Esophagus muscularis mucosa (tissue), 4 donors: ENCODE measurements at regions not wholly inside any gene's neighbourhood (a gene's known extent, or its start where the extent isn't known, plus 50 kb on each side); places are given as distances from the start of the nearest gene placed in this dataset.

Experiments used
- EP300 ChIP-seq: sonication (generic); formaldehyde crosslinking; IDR thresholded peaks from one replicate; pipeline ENCODE4 v1.6.1; 2017; ENCODE audit warnings: antibody characterized with exemption
- POLR2A ChIP-seq: fragments of 450-650 bp; IDR thresholded peaks from one replicate; pipeline ENCODE4 v1.6.1; 2017; ENCODE audit warnings: antibody characterized with exemption, moderate library complexity, mild to moderate bottlenecking, low read depth
- TF ChIP-seq, protein P1 (sequence below), 3 experiments: fragments of 200-600 bp in 2 of 3; fragments of 450-650 bp in 1 of 3; sonication (generic) in 2 of 3; IDR thresholded peaks; one replicate each; pipeline ENCODE4 v1.5.1; 2017 to 2019; ENCODE audit warnings: antibody characterized with exemption in 3 of 3, mild to moderate bottlenecking in 2 of 3, moderate library complexity in 1 of 3

DNA sequence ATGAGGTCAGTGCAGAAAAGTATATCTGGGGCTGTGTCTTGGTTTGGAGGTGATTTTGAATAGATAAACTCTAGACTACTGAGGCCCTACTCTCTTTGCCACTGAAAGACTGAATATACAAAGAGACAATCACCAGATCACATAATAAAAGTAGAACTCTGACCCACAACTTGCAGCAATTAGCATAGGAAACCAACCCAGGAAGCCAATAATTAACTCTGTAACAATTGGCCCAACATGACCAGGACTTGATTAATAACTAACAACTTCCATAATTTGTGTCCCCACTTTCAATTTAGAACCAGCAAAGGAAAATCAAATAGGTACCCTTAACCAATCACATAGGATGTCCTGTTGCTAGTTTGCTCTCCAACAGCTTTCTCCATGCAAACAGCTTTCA, 1104.9 kb upstream of the CELF4 start:
- TF ChIP-seq EP300: no peak
- no peak for TF ChIP-seq POLR2A
- TF ChIP-seq, protein P1, sequence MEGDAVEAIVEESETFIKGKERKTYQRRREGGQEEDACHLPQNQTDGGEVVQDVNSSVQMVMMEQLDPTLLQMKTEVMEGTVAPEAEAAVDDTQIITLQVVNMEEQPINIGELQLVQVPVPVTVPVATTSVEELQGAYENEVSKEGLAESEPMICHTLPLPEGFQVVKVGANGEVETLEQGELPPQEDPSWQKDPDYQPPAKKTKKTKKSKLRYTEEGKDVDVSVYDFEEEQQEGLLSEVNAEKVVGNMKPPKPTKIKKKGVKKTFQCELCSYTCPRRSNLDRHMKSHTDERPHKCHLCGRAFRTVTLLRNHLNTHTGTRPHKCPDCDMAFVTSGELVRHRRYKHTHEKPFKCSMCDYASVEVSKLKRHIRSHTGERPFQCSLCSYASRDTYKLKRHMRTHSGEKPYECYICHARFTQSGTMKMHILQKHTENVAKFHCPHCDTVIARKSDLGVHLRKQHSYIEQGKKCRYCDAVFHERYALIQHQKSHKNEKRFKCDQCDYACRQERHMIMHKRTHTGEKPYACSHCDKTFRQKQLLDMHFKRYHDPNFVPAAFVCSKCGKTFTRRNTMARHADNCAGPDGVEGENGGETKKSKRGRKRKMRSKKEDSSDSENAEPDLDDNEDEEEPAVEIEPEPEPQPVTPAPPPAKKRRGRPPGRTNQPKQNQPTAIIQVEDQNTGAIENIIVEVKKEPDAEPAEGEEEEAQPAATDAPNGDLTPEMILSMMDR (IDR thresholded peaks at IDR 0.05): no peak
